BLaER1 treated with 17β-estradiol and CSF1 and Interleukin-3, amounts not matched to agents 10 nM and 100 nM (cell line): ENCODE measurements at regions not wholly inside any gene's neighbourhood (a gene's known extent, or its start where the extent isn't known, plus 50 kb on each side); places are given as distances from the start of the nearest gene placed in this dataset.
A peak's percentile ranks its signal among the peaks of the same experiment; 100 is the strongest.

ENCODE experiments used
- H3K27ac ChIP-seq, 11 experiments: shearing (Covaris generic); formaldehyde crosslinking; 2 replicates each; pipeline ENCODE4 v1.8.1; 2022
- H3K27me3 ChIP-seq, 11 experiments: shearing (Covaris generic); formaldehyde crosslinking; 2 replicates each; pipeline ENCODE4 v1.8.1; 2022
- H3K36me3 ChIP-seq, 11 experiments: shearing (Covaris generic); formaldehyde crosslinking; 2 replicates each; pipeline ENCODE4 v1.8.1; 2022
- H3K4me1 ChIP-seq, 10 experiments: shearing (Covaris generic); formaldehyde crosslinking; 2 replicates each; pipeline ENCODE4 v1.8.1; 2022
- H3K4me2 ChIP-seq, 11 experiments: shearing (Covaris generic); formaldehyde crosslinking; 2 replicates each; pipeline ENCODE4 v1.8.1; 2022
- H3K4me3 ChIP-seq, 10 experiments: shearing (Covaris generic); formaldehyde crosslinking; 2 replicates each; pipeline ENCODE4 v1.8.1; 2022
- H3K9ac ChIP-seq, 11 experiments: shearing (Covaris generic); formaldehyde crosslinking; 2 replicates each; pipeline ENCODE4 v1.8.1; 2022
- H3K9me3 ChIP-seq, 11 experiments: shearing (Covaris generic); formaldehyde crosslinking; replicated peaks in 1 of 11; 2 replicates each; pipeline ENCODE4 v1.8.1; 2022
- H4K20me1 ChIP-seq, 11 experiments: shearing (Covaris generic); formaldehyde crosslinking; 2 replicates each; pipeline ENCODE4 v1.8.1; 2022
- Cebpa-rat ChIP-seq, 11 experiments: shearing (Covaris generic); IDR thresholded peaks; 2 replicates each; pipeline ENCODE4 v1.8.1; 2022

GRCh38 chr21:38915546-38915945, 109.8 kb downstream of the ETS2 start:
- Histone ChIP-seq H3K27ac (no peak overlapping the region), H3K4me2 (no peak overlapping the region), H3K27me3 (peaks cover 0 to 8% (median 0%) of the 10 kb centered on the region in 11 experiments; a peak in 1 of 22 replicates), H3K9ac (no peak overlapping the region), H3K4me1 (peaks cover 8 to 36% (median 14%) of the 10 kb centered on the region in 10 experiments), H3K4me3 (no peak overlapping the region), H3K9me3 (no peaks in the 10 kb centered on the region), H3K36me3 (no peaks in the 10 kb centered on the region), H4K20me1 (no peaks in the 10 kb centered on the region)
- TF ChIP-seq Cebpa-rat (IDR thresholded peaks at IDR 0.05), result no peak

DNA sequence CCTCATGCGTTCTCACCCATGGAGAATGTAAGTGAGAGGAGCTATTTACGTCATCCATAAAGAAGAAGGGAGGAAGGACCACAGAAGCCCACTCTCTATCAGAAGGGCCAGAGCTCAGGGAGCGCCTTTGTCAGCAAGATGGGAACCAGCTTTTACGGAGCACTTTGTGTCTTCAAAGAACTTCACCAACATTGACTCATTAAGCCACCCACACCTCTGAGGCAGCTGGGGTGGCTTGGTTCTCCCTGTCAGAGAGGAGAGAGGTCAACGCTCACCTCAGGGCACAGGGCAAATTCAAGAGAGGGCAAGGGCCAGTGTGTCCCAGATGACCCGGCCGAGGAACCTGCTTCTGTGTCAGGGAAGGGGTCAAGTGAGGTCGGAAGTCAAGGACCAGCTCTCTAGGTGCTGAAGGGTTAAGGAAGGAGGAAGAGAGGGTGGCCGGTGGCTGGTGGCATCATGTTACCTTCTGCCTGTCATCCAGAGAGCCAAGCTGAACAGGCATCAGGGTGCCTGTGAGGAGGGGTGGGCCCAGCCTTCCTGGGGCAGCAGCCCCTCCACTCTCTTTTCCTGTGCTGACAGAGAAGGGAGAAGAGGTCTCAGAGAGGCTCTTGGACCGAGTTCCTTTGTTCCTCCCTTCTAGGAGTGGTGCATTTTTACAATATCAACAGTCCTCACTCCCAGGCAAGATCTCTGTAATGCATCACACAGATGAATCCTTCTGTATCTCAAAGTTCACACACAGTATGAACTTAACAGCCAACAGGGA, 109.0 kb downstream of the ETS2 start:
- Histone ChIP-seq H3K4me3 (no peak overlapping the region), H3K9me3 (no peaks in the 10 kb centered on the region), H3K36me3 (no peaks in the 10 kb centered on the region), H4K20me1 (no peaks in the 10 kb centered on the region), H3K4me2 (peak overlapping the region in 3 of 11 experiments; percentile 3 to 13 (median 8); a peak in 2 of 22 replicates), H3K27me3 (peaks cover 0 to 12% (median 0%) of the 10 kb centered on the region in 11 experiments; a peak in 1 of 22 replicates), H3K9ac (no peak overlapping the region), H3K27ac (no peak overlapping the region), H3K4me1 (peaks cover 17 to 44% (median 21%) of the 10 kb centered on the region in 10 experiments)
- TF ChIP-seq Cebpa-rat (IDR thresholded peaks at IDR 0.05), result no peak

DNA sequence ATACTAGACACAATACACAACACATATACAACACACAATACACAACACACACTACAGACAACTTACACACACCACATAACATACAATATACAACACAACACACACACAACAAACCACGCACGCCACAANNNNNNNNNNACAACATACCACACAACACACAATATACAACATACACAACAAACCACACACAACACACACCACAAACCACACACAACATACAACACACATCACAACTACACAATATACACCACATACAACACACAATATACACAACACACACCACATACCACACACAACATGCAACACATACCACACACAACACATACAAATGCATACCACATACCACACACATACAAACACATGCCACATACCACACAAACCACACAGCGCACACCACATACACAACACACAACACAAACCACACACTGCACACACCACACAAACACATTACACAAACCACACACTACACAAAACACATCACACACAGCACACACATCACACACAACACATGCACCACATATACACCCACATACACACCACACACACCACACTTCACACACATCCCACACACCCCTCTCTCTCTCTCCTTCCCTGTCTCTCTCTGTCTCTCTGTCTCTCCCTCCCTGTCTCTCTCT, 108.3 kb downstream of the ETS2 start:
- H3K27me3 ChIP-seq, result peaks cover 0 to 12% (median 0%) of the 10 kb centered on the region in 11 experiments; a peak in 1 of 22 replicates
- no peaks in the 10 kb centered on the region for H4K20me1 ChIP-seq
- H3K4me2 ChIP-seq, result peak overlapping the region in 10 of 11 experiments; percentile 52 to 79 (median 65); a peak in 16 of 22 replicates
- H3K4me3 ChIP-seq, result no peak overlapping the region
- H3K9me3 ChIP-seq, result no peaks in the 10 kb centered on the region
- H3K4me1 ChIP-seq, result peaks cover 22 to 49% (median 25%) of the 10 kb centered on the region in 10 experiments
- TF ChIP-seq Cebpa-rat (IDR thresholded peaks at IDR 0.05), result no peak
- no peaks in the 10 kb centered on the region for H3K36me3 ChIP-seq
- H3K9ac ChIP-seq, result no peak overlapping the region
- no peak overlapping the region for H3K27ac ChIP-seq

DNA sequence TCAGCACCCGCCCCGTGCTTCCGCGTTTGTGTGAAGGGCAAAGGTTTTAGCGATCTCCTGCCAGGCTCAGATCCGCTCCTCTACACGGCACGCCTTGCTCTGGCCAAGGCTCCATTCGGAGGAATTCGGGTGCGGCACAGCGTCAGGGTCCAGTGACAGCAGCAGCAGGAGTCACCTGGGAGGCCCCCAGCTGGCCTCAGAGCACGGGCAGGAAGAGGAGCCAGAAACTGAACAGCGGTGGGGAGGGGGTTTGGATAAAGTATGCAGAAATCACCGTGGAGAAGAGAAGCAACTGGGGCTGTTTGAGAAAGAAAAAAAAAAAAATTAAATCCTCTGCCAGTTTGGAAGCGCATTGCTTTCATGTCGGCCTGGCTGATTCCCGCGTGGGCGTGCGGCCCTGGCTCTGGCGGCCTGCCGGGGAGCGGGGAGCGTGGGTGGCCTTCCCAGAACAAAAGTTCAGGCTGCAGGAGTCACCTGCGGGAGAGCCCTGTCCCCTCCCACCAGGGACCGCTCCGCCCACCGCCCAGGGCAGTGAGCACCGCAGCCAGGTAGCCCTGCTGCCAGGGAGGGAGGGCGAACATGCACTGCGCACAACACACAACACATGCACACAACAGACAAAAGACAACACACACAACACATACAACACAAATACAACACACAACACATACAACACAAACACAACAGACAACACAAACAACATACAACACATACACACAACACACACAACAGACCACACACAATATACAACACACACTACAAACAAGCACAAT, 107.6 kb downstream of the ETS2 start:
- Histone ChIP-seq H4K20me1 (no peaks in the 10 kb centered on the region), H3K27ac (peak overlapping the region in 5 of 11 experiments; percentile 23 to 48 (median 30); a peak in 5 of 22 replicates), H3K9me3 (no peaks in the 10 kb centered on the region), H3K4me3 (peak overlapping the region in 4 of 10 experiments; percentile 3 to 24 (median 18); a peak in 2 of 20 replicates), H3K36me3 (no peaks in the 10 kb centered on the region), H3K9ac (peak overlapping the region in 2 of 11 experiments; percentile 11 to 33; a peak in 3 of 22 replicates), H3K4me1 (peaks cover 17 to 42% (median 24%) of the 10 kb centered on the region in 10 experiments), H3K27me3 (peaks cover 0 to 12% (median 0%) of the 10 kb centered on the region in 11 experiments; a peak in 1 of 22 replicates), H3K4me2 (peak overlapping the region; percentile 52 to 80 (median 69))
- TF ChIP-seq Cebpa-rat (IDR thresholded peaks at IDR 0.05), result no peak

DNA sequence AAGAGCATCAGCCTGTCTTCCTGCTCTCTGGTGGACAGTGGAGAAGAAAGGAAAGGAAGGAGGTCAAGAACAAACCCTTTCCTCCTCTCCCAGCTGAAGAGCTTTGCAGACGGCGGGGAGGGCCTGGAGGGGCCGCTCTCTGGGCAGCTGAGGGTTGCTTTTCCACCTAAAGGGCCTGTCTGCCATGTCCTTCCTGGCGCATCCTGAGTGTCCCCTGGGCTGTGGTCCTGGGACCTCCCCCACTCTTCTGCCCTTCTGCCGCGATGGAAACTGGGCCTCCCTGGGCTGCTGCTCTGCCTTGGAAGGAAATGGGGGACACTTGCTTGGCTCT, 107.0 kb downstream of the ETS2 start:
- H3K4me2 ChIP-seq, result peak overlapping the region; percentile 52 to 80 (median 69)
- H3K27me3 ChIP-seq, result peaks cover 0 to 12% (median 0%) of the 10 kb centered on the region in 11 experiments; a peak in 1 of 22 replicates
- H4K20me1 ChIP-seq, result no peaks in the 10 kb centered on the region
- H3K4me1 ChIP-seq, result peaks cover 16 to 42% (median 24%) of the 10 kb centered on the region in 10 experiments; a peak in 19 of 20 replicates
- TF ChIP-seq Cebpa-rat (IDR thresholded peaks at IDR 0.05), result no peak
- H3K9me3 ChIP-seq, result no peaks in the 10 kb centered on the region
- H3K27ac ChIP-seq, result peak overlapping the region in 5 of 11 experiments; percentile 23 to 48 (median 30); a peak in 5 of 22 replicates
- peak overlapping the region in 1 of 11 experiments; percentile 33; a peak in 1 of 22 replicates for H3K9ac ChIP-seq
- H3K36me3 ChIP-seq, result no peaks in the 10 kb centered on the region
- H3K4me3 ChIP-seq, result no peak overlapping the region

- Histone ChIP-seq H3K9me3 (0 out of 22 replicates have a peak, but pooled peaks cover 0 to 2% (median 0%) of the 10 kb centered on the region in 11 experiments), H3K4me3 (no peak overlapping the region), H3K27ac (no peak overlapping the region), H3K4me1 (peaks cover 16 to 42% (median 24%) of the 10 kb centered on the region in 10 experiments; a peak in 19 of 20 replicates), H3K9ac (no peak overlapping the region), H3K27me3 (peaks cover 0 to 12% (median 0%) of the 10 kb centered on the region in 11 experiments; a peak in 1 of 22 replicates), H4K20me1 (no peaks in the 10 kb centered on the region), H3K36me3 (no peaks in the 10 kb centered on the region), H3K4me2 (no peak overlapping the region)
- TF ChIP-seq Cebpa-rat (IDR thresholded peaks at IDR 0.05), result no peak
Observed at GRCh38 chr21:38912102-38912629, 106.4 kb downstream of the ETS2 start.

DNA sequence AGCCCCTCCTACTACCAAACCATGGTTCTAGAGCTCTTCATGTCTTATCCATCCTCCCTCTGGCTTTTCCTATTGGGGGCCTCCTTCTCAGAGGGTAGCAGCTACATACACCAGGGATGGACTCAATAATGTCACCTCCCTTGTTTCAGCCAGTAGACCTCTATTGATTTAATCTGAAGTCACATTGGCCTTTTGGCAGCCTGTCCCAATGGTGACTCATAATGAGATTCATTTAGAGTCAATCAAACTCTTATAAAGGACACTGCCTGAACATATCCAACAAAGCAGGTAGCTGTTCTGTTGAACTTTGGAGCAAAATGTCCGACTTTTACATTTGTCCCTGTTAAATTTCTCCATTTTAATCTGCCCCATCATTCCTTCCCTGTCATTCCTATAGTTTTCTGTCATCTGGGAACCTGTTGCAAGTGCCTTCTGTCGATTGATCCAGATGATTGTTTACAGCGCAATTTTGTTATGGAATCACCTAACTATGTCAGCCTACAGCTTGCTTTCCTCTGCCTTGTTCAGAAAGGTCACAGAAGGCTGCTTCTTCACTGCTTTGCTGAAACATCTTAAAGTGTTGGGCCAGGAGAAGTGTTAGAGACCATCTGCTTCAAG, 105.9 kb downstream of the ETS2 start:
- no peak overlapping the region for H3K4me2 ChIP-seq
- TF ChIP-seq Cebpa-rat (IDR thresholded peaks at IDR 0.05), result no peak
- H3K27me3 ChIP-seq, result peaks cover 0 to 12% (median 0%) of the 10 kb centered on the region in 11 experiments; a peak in 1 of 22 replicates
- peaks cover 20 to 42% (median 26%) of the 10 kb centered on the region in 10 experiments; a peak in 19 of 20 replicates for H3K4me1 ChIP-seq
- H3K9me3 ChIP-seq, result peaks cover 0 to 8% (median 0%) of the 10 kb centered on the region in 11 experiments; a peak in 3 of 22 replicates
- no peaks in the 10 kb centered on the region for H4K20me1 ChIP-seq
- H3K9ac ChIP-seq, result no peak overlapping the region
- no peak overlapping the region for H3K4me3 ChIP-seq
- no peak overlapping the region for H3K27ac ChIP-seq
- no peaks in the 10 kb centered on the region for H3K36me3 ChIP-seq
